ENCODE measurements at regions not wholly inside any gene's neighbourhood (a gene's known extent, or its start where the extent isn't known, plus 50 kb on each side); places are given as distances from the start of the nearest gene placed in this dataset.

- TF ChIP-seq POLR2AphosphoS5 (IDR thresholded peaks at IDR 0.05) (peak in 1 of 4 donors; percentile 13), CTCF (IDR thresholded peaks at IDR 0.05) (no peak), POLR2A (IDR thresholded peaks at IDR 0.05) (no peak)
Measured at GRCh38 chr21:39020751-39021477, 162.3 kb downstream of the PSMG1 start.

All from sigmoid colon (tissue), 4 donors.